ENCODE measurements at regions not wholly inside any gene's neighbourhood (a gene's known extent, or its start where the extent isn't known, plus 50 kb on each side); places are given as distances from the start of the nearest gene placed in this dataset.

DNA sequence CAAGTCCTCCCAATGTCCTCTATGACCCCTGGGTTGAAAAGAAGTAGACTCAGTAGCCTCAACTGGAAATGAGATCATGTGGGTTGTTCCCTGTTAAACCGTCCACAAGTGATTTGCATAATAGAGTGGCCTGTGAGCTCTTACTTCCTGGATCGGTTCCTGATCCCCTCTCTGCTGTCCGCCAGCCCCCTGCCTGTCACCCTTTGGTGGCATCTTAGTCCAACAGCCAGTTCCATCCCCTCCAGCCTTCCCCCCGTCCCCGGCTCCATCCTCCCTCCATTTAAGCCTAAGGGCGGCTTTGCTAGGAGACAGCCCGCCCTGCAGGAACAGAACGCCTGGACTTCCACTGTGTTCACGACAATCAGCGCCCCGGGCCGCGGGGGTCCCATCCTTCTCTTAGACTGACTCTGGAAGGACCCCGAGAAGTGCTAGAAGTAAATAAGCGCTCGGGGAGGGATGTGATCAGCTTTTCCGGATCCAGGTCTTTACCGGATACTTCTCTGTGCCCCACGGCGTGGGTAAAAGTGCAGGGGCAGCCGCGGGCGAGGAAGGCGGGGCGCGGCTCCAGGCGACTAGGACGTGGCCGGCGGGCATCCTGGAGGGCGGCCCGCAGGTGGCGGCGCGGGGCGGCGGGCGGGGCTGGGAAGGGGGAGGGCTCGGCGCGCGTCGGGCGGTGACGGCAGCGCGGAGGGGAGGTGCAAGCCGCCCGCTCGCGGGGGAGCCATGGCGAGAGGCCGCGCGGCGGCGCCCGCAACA, 51.2 kb upstream of the ULK4 start:
- peak; percentile 66 for DNase-seq

DNA sequence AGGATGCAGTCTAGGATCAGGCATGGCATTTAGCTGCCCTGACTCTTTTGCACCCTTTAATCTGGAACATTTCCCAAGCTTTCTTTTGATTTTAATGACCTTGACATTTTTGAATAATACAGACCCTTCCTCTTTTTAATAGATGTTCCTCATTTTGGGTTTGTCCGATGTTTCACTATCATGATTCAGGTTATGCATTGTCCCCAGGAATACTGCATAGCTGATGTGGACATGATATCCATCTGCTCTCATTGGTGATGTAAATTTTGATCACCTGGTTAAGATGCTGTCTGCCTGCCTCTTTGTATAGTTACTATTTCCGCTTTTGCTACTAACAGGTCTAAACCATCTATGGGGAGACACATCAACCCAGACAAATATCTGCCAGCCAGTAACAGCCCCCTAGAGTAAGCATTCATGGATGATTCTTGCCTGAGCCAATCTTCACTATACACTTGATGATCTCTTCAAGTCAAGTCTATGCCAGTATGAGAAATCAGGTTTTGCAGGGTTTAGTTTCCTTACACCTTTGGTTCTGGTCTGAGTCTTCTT, 50.6 kb upstream of the ULK4 start:
- no peak for DNase-seq

Measured in activated CD4-positive, alpha-beta T cell treated with anti-CD3 and anti-CD28 coated beads, Interleukin-2, amount 50 U/mL, for 1 hour (primary cell).